ENCODE measurements at regions not wholly inside any gene's neighbourhood (a gene's known extent, or its start where the extent isn't known, plus 50 kb on each side); places are given as distances from the start of the nearest gene placed in this dataset.

DNA sequence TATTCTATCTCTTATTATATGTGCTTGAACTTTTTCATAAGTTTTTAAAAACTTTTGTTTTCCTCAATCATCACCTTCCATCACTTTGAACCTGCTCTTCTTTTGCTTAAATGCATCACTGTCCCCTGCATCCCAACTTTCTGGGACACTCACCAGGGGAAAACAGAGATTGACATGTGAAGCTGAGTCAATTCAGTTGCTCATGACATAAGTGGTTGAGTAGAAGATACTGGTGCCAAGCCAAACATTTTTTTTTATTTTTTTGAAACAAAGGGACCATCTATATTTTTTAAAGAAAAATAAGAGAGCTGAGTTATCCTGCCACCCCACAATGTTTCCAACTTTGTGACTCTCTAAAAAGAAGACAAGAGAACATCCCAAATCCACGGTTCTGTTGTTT is 61.8 kb upstream of the AHR start:
- DNase-seq (ENCODE audit: low spot score): no peak

GRCh38 chr7:17239046-17239445 is 59.4 kb upstream of the AHR start:
- DNase-seq (ENCODE audit: low spot score): no peak

DNA sequence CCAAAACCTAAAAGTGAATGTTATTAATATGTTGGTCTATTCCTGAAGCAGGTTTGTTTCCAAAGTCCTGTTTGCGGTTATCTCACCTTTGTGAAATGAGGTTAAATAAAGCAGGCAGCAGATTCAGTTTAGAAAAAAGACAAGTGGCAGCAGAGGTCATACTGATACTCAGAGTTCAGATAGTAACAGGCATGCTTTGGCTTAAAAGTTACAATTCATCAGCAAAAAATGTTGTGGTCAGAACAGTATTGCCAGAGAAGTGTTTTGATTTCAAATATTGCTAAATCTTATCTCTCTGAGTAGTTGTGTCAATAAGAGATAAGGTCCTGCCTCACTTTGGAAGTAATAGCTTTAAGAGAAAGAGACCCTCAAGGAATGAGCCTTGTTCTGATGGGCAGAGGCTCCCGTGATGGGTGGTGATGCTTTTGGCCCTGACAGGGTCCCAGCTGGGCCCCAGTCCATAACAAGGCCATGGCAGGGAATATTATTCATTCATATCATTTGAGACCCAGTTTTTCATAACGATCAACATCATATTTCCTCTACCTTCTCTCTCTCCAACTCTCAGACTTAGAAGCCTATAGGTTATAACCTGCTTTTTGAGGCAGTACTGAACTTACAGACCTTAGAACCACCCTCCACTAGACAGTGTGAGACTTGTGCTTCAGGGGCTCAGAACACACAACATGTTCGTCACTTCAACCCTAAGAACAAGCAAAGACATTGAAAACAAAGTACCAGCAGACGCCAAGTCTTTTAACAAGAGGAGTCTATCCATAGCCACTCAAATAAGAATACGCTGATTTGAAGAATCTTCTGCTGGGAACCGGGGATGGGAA is 58.5 kb upstream of the AHR start:
- peak; percentile 56 for DNase-seq (ENCODE audit: low spot score)

DNA sequence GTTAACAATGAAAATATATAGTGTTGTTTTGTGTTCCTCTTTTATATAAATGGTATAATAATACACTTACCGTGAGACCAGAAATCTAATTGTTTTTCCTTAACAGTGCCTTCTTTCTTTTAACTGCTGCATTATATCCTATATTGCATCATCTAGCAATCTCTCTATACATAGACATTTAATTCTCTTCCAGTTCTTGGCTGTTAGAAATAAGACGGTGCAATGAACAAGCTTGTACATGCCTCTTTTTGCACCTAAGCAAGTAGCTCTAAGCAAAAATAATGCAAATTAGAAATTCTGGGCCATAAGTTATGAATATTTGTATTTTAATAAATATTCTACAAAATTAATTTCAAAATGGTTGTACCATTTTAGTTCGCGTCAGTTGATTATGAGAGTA is 55.9 kb upstream of the AHR start:
- DNase-seq (ENCODE audit: low spot score): no peak

GRCh38 chr7:17244786-17245185 is 53.7 kb upstream of the AHR start:
- no peak for DNase-seq (ENCODE audit: low spot score)

- no peak for DNase-seq (ENCODE audit: low spot score)
Observed at GRCh38 chr7:17247357-17247756, 51.1 kb upstream of the AHR start.

DNA sequence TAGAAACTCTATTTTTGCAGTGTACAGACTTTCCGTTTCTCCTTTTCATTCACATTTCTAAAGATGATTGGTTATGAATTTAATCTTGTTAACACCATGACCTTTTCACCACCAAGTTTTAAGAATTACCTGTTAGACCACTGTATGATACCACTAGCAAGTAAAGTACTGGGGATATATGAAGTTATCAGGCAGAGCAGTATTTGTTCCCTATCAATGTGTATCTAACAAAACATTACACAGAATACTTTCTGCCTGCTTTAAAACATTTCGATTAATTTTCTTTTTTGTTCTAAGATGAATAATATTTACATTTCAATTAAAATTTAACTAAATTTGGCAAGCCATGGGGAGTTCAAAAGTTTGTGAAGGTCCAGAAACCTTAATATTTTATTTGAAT is 49.9 kb upstream of the AHR start:
- no peak for DNase-seq (ENCODE audit: low spot score)
